ENCODE measurements at regions not wholly inside any gene's neighbourhood (a gene's known extent, or its start where the extent isn't known, plus 50 kb on each side); places are given as distances from the start of the nearest gene placed in this dataset.
A peak's percentile ranks its signal among the peaks of the same experiment; 100 is the strongest.

DNA sequence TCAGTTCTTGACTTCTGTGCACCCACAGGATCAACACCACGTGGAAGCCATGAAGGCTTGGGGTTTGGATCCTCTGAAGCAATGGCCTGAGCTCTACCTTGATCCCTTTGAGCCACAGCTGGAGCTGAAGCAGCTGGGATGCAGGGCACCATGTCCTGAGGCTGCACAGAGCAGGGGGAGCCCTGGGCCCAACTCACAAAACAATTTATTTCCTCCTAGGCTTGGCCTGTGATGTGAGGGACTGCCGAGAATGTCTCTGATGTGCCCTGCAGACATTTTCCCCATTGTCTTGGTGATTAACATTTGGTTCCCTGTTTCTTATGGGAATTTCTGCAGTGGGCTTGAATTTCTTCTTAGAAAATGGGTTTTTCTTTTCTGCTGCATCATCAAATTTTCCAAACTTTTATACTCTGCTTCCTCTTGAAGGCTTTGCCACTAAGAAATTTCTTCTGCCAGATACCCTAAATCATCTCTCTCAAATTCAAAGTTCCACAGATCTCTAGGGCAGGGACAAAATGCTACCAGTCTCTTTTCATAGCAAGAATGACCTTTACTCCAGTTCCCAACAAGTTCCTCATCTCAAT is 288.2 kb downstream of the CCDC59 start (continued):
- TF ChIP-seq MAFK (IDR thresholded peaks at IDR 0.05; ENCODE audit: low read length) (peak; percentile 60; the same call in 1 of the 2 replicates), PURB (CRISPR knock-in tag; IDR thresholded peaks at IDR 0.05; ENCODE audit: low read depth) (no peak), ZNF324 (CRISPR knock-in tag; IDR thresholded peaks at IDR 0.05) (no peak)
- TF ChIP-seq, protein P1, sequence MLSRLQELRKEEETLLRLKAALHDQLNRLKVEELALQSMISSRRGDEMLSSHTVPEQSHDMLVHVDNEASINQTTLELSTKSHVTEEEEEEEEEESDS (CRISPR knock-in tag; IDR thresholded peaks at IDR 0.05), result no peak
- TF ChIP-seq, protein P2, sequence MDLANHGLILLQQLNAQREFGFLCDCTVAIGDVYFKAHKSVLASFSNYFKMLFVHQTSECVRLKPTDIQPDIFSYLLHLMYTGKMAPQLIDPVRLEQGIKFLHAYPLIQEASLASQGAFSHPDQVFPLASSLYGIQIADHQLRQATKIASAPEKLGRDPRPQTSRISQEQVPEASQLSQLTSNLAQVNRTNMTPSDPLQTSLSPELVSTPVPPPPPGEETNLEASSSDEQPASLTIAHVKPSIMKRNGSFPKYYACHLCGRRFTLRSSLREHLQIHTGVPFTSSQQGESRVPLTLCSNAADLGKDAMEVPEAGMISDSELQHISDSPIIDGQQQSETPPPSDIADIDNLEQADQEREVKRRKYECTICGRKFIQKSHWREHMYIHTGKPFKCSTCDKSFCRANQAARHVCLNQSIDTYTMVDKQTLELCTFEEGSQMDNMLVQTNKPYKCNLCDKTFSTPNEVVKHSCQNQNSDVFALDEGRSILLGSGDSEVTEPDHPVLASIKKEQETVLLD (IDR thresholded peaks at IDR 0.05), result no peak
- TF ChIP-seq, protein P3, sequence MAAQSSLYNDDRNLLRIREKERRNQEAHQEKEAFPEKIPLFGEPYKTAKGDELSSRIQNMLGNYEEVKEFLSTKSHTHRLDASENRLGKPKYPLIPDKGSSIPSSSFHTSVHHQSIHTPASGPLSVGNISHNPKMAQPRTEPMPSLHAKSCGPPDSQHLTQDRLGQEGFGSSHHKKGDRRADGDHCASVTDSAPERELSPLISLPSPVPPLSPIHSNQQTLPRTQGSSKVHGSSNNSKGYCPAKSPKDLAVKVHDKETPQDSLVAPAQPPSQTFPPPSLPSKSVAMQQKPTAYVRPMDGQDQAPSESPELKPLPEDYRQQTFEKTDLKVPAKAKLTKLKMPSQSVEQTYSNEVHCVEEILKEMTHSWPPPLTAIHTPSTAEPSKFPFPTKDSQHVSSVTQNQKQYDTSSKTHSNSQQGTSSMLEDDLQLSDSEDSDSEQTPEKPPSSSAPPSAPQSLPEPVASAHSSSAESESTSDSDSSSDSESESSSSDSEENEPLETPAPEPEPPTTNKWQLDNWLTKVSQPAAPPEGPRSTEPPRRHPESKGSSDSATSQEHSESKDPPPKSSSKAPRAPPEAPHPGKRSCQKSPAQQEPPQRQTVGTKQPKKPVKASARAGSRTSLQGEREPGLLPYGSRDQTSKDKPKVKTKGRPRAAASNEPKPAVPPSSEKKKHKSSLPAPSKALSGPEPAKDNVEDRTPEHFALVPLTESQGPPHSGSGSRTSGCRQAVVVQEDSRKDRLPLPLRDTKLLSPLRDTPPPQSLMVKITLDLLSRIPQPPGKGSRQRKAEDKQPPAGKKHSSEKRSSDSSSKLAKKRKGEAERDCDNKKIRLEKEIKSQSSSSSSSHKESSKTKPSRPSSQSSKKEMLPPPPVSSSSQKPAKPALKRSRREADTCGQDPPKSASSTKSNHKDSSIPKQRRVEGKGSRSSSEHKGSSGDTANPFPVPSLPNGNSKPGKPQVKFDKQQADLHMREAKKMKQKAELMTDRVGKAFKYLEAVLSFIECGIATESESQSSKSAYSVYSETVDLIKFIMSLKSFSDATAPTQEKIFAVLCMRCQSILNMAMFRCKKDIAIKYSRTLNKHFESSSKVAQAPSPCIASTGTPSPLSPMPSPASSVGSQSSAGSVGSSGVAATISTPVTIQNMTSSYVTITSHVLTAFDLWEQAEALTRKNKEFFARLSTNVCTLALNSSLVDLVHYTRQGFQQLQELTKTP (IDR thresholded peaks at IDR 0.05; ENCODE audit: low read depth in 1 of 2, partially characterized antibody in 2 of 2), result no peak

All from K562 (cell line).